HEK293T (cell line): ENCODE measurements at regions not wholly inside any gene's neighbourhood (a gene's known extent, or its start where the extent isn't known, plus 50 kb on each side); places are given as distances from the start of the nearest gene placed in this dataset.

ENCODE experiments used
- BHLHE40 ChIP-seq: fragments of 450-650 bp; IDR thresholded peaks from 2 replicates; pipeline ENCODE4 v1.6.1; 2016; ENCODE audit warnings: mild to moderate bottlenecking, moderate library complexity, borderline replicate concordance
- ELF4 ChIP-seq: fragments of 450-650 bp; IDR thresholded peaks from 2 replicates; pipeline ENCODE4 v1.6.1; 2017; ENCODE audit warnings: antibody characterized with exemption
- FOXK2 ChIP-seq: fragments of 450-650 bp; IDR thresholded peaks from 2 replicates; pipeline ENCODE4 v1.6.1; 2016; ENCODE audit warnings: mild to moderate bottlenecking
- FOXM1 ChIP-seq: fragments of 450-650 bp; IDR thresholded peaks from 2 replicates; pipeline ENCODE4 v1.6.1; 2017; ENCODE audit warnings: mild to moderate bottlenecking, borderline replicate concordance
- NFRKB ChIP-seq: fragments of 450-650 bp; IDR thresholded peaks from 2 replicates; pipeline ENCODE4 v1.6.1; 2016; ENCODE audit warnings: mild to moderate bottlenecking, moderate library complexity
- SP1 ChIP-seq: fragments of 450-650 bp; IDR thresholded peaks from 2 replicates; pipeline ENCODE4 v1.6.1; 2017
- SUZ12 ChIP-seq: fragments of 450-650 bp; IDR thresholded peaks from 2 replicates; pipeline ENCODE4 v1.6.1; 2016; ENCODE audit warnings: mild to moderate bottlenecking
- TARDBP ChIP-seq: fragments of 450-650 bp; IDR thresholded peaks from 2 replicates; pipeline ENCODE4 v1.6.1; 2016
- TF ChIP-seq, protein P1 (sequence below): fragments of 450-650 bp; IDR thresholded peaks from 2 replicates; pipeline ENCODE4 v1.6.1; 2016

DNA sequence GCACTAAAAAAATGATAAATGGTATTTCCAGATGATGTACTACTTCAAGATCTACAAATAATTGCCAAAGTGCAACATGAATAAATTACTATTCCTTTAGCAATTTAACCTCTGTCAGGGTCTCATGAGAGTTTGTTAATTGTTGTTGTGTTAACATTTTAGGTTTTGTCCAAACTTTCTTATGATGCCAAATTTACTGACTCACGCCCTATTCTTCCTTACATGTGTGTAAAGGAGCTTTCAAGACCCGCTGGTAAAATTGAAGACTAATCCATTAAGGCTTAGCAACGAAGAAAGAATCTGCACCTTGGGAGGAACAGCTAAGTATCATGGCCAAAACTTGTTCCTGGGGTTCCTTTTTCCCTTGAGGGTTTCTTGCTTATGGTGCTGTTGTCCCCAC is 252.7 kb upstream of the JADE1 start:
- no peak for TF ChIP-seq ELF4
- TF ChIP-seq FOXM1: no peak
- no peak for TF ChIP-seq FOXK2
- no peak for TF ChIP-seq NFRKB
- no peak for TF ChIP-seq BHLHE40
- no peak for TF ChIP-seq TARDBP
- no peak for TF ChIP-seq SUZ12
- no peak for TF ChIP-seq SP1
- TF ChIP-seq, protein P1, sequence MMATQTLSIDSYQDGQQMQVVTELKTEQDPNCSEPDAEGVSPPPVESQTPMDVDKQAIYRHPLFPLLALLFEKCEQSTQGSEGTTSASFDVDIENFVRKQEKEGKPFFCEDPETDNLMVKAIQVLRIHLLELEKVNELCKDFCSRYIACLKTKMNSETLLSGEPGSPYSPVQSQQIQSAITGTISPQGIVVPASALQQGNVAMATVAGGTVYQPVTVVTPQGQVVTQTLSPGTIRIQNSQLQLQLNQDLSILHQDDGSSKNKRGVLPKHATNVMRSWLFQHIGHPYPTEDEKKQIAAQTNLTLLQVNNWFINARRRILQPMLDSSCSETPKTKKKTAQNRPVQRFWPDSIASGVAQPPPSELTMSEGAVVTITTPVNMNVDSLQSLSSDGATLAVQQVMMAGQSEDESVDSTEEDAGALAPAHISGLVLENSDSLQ: no peak
